Mammary epithelial cell (primary cell): ENCODE measurements at regions not wholly inside any gene's neighbourhood (a gene's known extent, or its start where the extent isn't known, plus 50 kb on each side); places are given as distances from the start of the nearest gene placed in this dataset.

Experiments used
- CTCF ChIP-seq, 2 donors: IDR thresholded peaks in 1 of 2; conservative IDR thresholded peaks in 1 of 2; 2 replicates each; pipeline ENCODE4 v1.5.1; 2011 to 2012; ENCODE audit warnings: inconsistent platforms in 2 of 2, low read length in 2 of 2, mild to moderate bottlenecking in 2 of 2, control low read depth in 1 of 2, low read depth in 1 of 2; ENCODE audit not compliant: insufficient read depth in 1 of 2; ENCODE audit errors: extremely low read depth in 1 of 2
- EZH2 ChIP-seq: IDR thresholded peaks from 2 replicates; pipeline ENCODE4 v1.6.1; 2012; ENCODE audit warnings: low read length, inconsistent platforms, borderline replicate concordance

- no peak for TF ChIP-seq CTCF (conservative IDR thresholded peaks at IDR 0.05 in 1 of 2, IDR thresholded peaks at IDR 0.05 in 1 of 2; ENCODE audit: extremely low read depth in 1 of 2, insufficient read depth in 1 of 2, low read depth in 1 of 2, low read length in 2 of 2)
- no peak for TF ChIP-seq EZH2
These were observed 55.1 kb upstream of the SEC24B start for GRCh38 chr4:109378511-109378910.
